Gastroesophageal sphincter (tissue), 3 donors: ENCODE measurements at regions not wholly inside any gene's neighbourhood (a gene's known extent, or its start where the extent isn't known, plus 50 kb on each side); places are given as distances from the start of the nearest gene placed in this dataset.

Source experiments
- CTCF ChIP-seq, 4 experiments: fragments of 200-600 bp in 2 of 4; fragments of 450-650 bp in 2 of 4; sonication (generic) in 1 of 4; IDR thresholded peaks; one replicate each; pipeline ENCODE4 v1.5.1; 2017 to 2019; ENCODE audit warnings: antibody characterized with exemption in 4 of 4, mild to moderate bottlenecking in 2 of 4, moderate library complexity in 2 of 4
- EP300 ChIP-seq: sonication (generic); formaldehyde crosslinking; IDR thresholded peaks from one replicate; pipeline ENCODE4 v1.6.1; 2017; ENCODE audit warnings: antibody characterized with exemption, mild to moderate bottlenecking
- POLR2A ChIP-seq, 2 donors: fragments of 450-650 bp; IDR thresholded peaks; one replicate each; pipeline ENCODE4 v1.6.1; 2017; ENCODE audit warnings: antibody characterized with exemption in 2 of 2, mild to moderate bottlenecking in 2 of 2, moderate library complexity in 1 of 2
- POLR2AphosphoS5 ChIP-seq: sonication (generic); formaldehyde crosslinking; IDR thresholded peaks from one replicate; pipeline ENCODE4 v1.6.1; 2017; ENCODE audit warnings: antibody characterized with exemption

- TF ChIP-seq CTCF (IDR thresholded peaks at IDR 0.05) = no peak
- TF ChIP-seq EP300 = no peak
- TF ChIP-seq POLR2AphosphoS5 = no peak
- TF ChIP-seq POLR2A (IDR thresholded peaks at IDR 0.05) = no peak
Observed at GRCh38 chr12:131407221-131408035, 303.5 kb upstream of the SFSWAP start.
